A549 (cell line): ENCODE measurements at regions not wholly inside any gene's neighbourhood (a gene's known extent, or its start where the extent isn't known, plus 50 kb on each side); places are given as distances from the start of the nearest gene placed in this dataset.

Source experiments
- ATAC-seq, 2 experiments: fragments of 200-7000 bp in 1 of 2; fragments of >200 bp in 1 of 2; cut with Nextera tagmentation in 1 of 2; cut with Tn5 transposase in 1 of 2; 3 replicates each; pipeline versions ENCODE4 v1.8.0 to v1.9.1; 2018 to 2020; ENCODE audit warnings: mild to moderate bottlenecking in 1 of 2, moderate library complexity in 1 of 2
- CTCF ChIA-PET: fragments of 300-600 bp; sonication (Branson Sonifier 250); formaldehyde crosslinking; extraction: SDS; loops from one replicate; lab custom pipeline; 2021; ENCODE audit warnings: antibody characterized with exemption, inconsistent platforms; lab: Yijun Ruan, JAX
- POLR2A ChIA-PET: fragments of 350-600 bp; formaldehyde crosslinking; extraction: SDS; loops from one replicate; lab custom pipeline; 2021; ENCODE audit warnings: antibody characterized with exemption, inconsistent platforms; lab: Yijun Ruan, JAX
- DNase-seq, 2 experiments: peaks; one replicate each; pipeline versions ENCODE4 v3.0.0 to v3.0.0-alpha.2; 2011 to 2016; ENCODE audit warnings: low read depth in 1 of 2, low spot score in 1 of 2
- FAIRE-seq: peaks from 2 replicates; lab custom pipeline; 2011; peaks lifted over from hg19 to GRCh38; lab: Jason Lieb, UNC
- H3K27ac ChIP-seq, 2 experiments: fragments of >200 bp; sonication (Bioruptor Twin); formaldehyde crosslinking; 3 replicates each; pipeline ENCODE4 v1.5.1; 2016 to 2017
- H3K4me1 ChIP-seq: fragments of >200 bp; sonication (Bioruptor Twin); formaldehyde crosslinking; 3 replicates; pipeline ENCODE4 v1.6.1; 2016
- H3K4me2 ChIP-seq: fragments of >200 bp; sonication (Bioruptor Twin); formaldehyde crosslinking; 3 replicates; pipeline ENCODE4 v1.6.1; 2016
- H3K4me3 ChIP-seq: fragments of >200 bp; sonication (Bioruptor Twin); formaldehyde crosslinking; 3 replicates; pipeline ENCODE4 v1.5.1; 2016
- H3K9me3 ChIP-seq: fragments of >200 bp; sonication (Bioruptor Twin); formaldehyde crosslinking; 3 replicates; pipeline ENCODE4 v1.6.1; 2016
- ATOH8 ChIP-seq: fragments of 250-450 bp; sonication (Bioruptor Pico); IDR thresholded peaks from 2 replicates; pipeline ENCODE4 v1.5.0; 2020; ENCODE audit warnings: low read depth, mild to moderate bottlenecking, moderate library complexity
- CBX2 ChIP-seq: fragments of 200-600 bp; sonication (generic); IDR thresholded peaks from 2 replicates; pipeline ENCODE4 v1.6.1; 2016; ENCODE audit warnings: low read depth, mild to moderate bottlenecking, borderline replicate concordance
- CBX8 ChIP-seq: fragments of 200-600 bp; sonication (generic); IDR thresholded peaks from 2 replicates; pipeline ENCODE4 v1.6.1; 2016
- EHF ChIP-seq: fragments of 250-450 bp; sonication (Bioruptor Pico); IDR thresholded peaks from 2 replicates; pipeline ENCODE4 v1.5.0; 2020; ENCODE audit warnings: mild to moderate bottlenecking
- HES2 ChIP-seq: fragments of >200 bp; sonication (Bioruptor Twin); formaldehyde crosslinking; IDR thresholded peaks from 2 replicates; pipeline ENCODE4 v1.6.1; 2016
- HEYL ChIP-seq: fragments of 250-450 bp; sonication (Bioruptor Pico); IDR thresholded peaks from 2 replicates; pipeline ENCODE4 v1.8.0; 2021; ENCODE audit warnings: mild to moderate bottlenecking, moderate library complexity
- JUN ChIP-seq, 2 experiments: fragments of >200 bp; sonication (Bioruptor Twin); formaldehyde crosslinking; IDR thresholded peaks; 2 replicates in 1 of 2; 3 replicates in 1 of 2; pipeline ENCODE4 v1.6.1; 2016 to 2017
- MAFK ChIP-seq: fragments of 450-650 bp; IDR thresholded peaks from 2 replicates; pipeline ENCODE4 v1.6.1; 2014; ENCODE audit not compliant: partially characterized antibody
- PHF8 ChIP-seq: fragments of 200-600 bp; sonication (generic); IDR thresholded peaks from 2 replicates; pipeline ENCODE4 v1.6.1; 2016; ENCODE audit warnings: low read depth, mild to moderate bottlenecking, antibody characterized with exemption, moderate library complexity, borderline replicate concordance
- POLR2A ChIP-seq: IDR thresholded peaks from 2 replicates; pipeline ENCODE4 v1.6.1; 2012; ENCODE audit warnings: mild to moderate bottlenecking, low read length
- RAD21 ChIP-seq, 2 experiments: fragments of >200 bp in 1 of 2; sonication (Bioruptor Twin) in 1 of 2; formaldehyde crosslinking in 1 of 2; IDR thresholded peaks in 1 of 2; conservative IDR thresholded peaks in 1 of 2; 2 replicates in 1 of 2; 3 replicates in 1 of 2; pipeline ENCODE4 v1.6.1; 2012 to 2018; ENCODE audit warnings: inconsistent platforms in 1 of 2
- RCOR1 ChIP-seq: fragments of 150-350 bp; IDR thresholded peaks from 2 replicates; pipeline ENCODE4 v1.6.1; 2014; ENCODE audit warnings: antibody characterized with exemption, low read length, low read depth
- RFX5 ChIP-seq: fragments of 450-650 bp; IDR thresholded peaks from 2 replicates; pipeline ENCODE4 v1.7.1; 2014; ENCODE audit warnings: antibody characterized with exemption, mild to moderate bottlenecking, moderate library complexity
- SREBF2 ChIP-seq: fragments of 450-650 bp; IDR thresholded peaks from 2 replicates; pipeline ENCODE4 v1.6.1; 2014; ENCODE audit warnings: mild to moderate bottlenecking, moderate library complexity
- ZC3H11A ChIP-seq: fragments of 450-650 bp; IDR thresholded peaks from 2 replicates; pipeline ENCODE4 v1.6.1; 2014; ENCODE audit warnings: antibody characterized with exemption, mild to moderate bottlenecking
- ZSCAN20 ChIP-seq: fragments of 250-450 bp; sonication (Bioruptor Pico); IDR thresholded peaks from 2 replicates; pipeline ENCODE4 v1.8.0; 2022; ENCODE audit warnings: mild to moderate bottlenecking, moderate library complexity
- WGBS: methylation state at CpG from one replicate; pipeline ENCODE4 v1.1.6; 2017; ENCODE audit errors: missing lambda C conversion rate; 5-methylcytosine and 5-hydroxymethylcytosine counted together
- TF ChIP-seq, protein P1 (sequence below): IDR thresholded peaks from 2 replicates; pipeline ENCODE4 v1.6.1; 2012
- TF ChIP-seq, protein P2 (sequence below): IDR thresholded peaks from 2 replicates; pipeline ENCODE4 v1.6.1; 2012; ENCODE audit warnings: low read depth, borderline replicate concordance

DNA sequence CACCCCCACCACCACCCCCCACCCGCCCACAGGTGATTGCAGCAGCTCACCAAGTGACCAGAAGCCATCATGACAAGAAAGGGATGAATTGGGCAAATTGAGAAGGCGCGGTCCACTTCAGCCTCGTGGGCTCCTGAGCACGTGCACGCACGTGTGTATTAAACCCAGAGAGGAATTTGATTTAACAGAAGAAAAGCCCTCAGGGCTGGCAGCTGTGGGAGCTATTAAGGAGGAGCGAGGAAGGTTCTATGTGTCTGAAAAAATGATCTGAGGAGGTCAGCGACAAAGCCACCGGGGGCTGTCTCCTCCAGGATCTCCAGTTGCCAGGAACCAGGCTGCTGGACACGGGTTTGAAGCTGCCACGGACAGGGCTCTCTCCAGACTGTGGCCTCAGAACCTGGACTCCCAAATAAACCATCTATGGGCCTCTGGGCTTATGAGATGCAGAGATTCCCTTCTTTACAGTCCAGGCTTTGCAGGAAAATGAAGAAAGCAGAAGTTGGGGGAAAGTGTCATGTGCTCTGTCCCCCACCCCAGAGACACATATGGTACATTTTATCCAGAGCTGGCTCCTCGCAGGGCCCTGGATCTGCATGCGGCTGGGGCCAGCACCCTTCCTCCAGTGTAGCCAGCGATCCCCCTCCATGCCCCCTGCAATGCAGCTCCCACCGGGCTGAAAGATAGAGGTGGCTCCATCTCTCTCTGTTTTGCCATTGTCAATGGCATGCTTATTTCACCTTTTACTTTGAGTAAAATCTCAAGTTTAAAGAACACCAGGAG is 219.7 kb upstream of the RPL38 start:
- Histone ChIP-seq H3K4me3 (no peak overlapping the region), H3K4me2 (no peak overlapping the region), H3K4me1 (no peaks in the 10 kb centered on the region), H3K9me3 (no peaks in the 10 kb centered on the region), H3K27ac (no peak overlapping the region)
- ATAC-seq (no peak), FAIRE-seq (no peak), DNase-seq (no peak)
- CTCF ChIA-PET, result interaction anchor here (0.7 to 1.9 kb wide), 3 partner anchors 15 to 362 kb away, joined by 3 to 4 read pairs (median 3); no protein-coding TSS in a partner anchor
- POLR2A ChIA-PET, result interaction anchor here (0.5 kb wide), 1 partner anchor 20 kb away, joined by 9 read pairs; no protein-coding TSS in a partner anchor
- TF ChIP-seq PHF8, result no peak
- no peak for TF ChIP-seq MAFK
- WGBS, result 57% methylated on average over 16 of the region's 16 CpGs

DNA sequence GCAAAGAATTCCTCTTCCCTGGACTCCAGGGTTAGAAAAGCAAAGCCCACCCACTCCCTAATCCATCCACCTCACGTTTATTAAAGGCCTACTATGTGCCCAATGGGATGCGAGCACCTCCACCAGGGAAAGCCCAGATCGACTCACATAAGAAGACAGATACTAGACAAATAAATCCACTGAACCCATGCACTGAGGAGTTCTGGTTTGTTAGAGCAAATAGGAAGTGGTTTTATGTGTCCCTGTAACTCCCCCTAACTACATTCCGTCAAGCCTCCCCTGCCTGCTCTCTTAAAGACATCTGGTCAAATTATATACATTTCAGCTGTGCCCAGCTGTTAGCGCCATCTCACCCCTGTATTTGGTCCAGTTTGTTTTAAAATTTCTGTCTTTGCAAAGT is 218.5 kb upstream of the RPL38 start:
- CTCF ChIA-PET, result interaction anchor here (1.0 kb wide), 1 partner anchor 13 kb away, joined by 3 read pairs; no protein-coding TSS in a partner anchor
- no peak for DNase-seq
- Histone ChIP-seq H3K4me1 (no peaks in the 10 kb centered on the region), H3K27ac (no peak overlapping the region), H3K9me3 (no peaks in the 10 kb centered on the region), H3K4me3 (no peak overlapping the region), H3K4me2 (no peak overlapping the region)
- 34% methylated on average over 5 of the region's 5 CpGs for WGBS
- FAIRE-seq, result no peak
- TF ChIP-seq RAD21 (conservative IDR thresholded peaks at IDR 0.05 in 1 of 2, IDR thresholded peaks at IDR 0.05 in 1 of 2), result no peak
- TF ChIP-seq MAFK, result no peak
- TF ChIP-seq RCOR1, result no peak
- no peak for TF ChIP-seq EHF (CRISPR knock-in tag)
- TF ChIP-seq HES2, result no peak
- TF ChIP-seq HEYL (CRISPR knock-in tag), result no peak
- no peak for TF ChIP-seq ZC3H11A
- TF ChIP-seq ATOH8 (CRISPR knock-in tag), result no peak
- TF ChIP-seq SREBF2, result no peak
- TF ChIP-seq, all 56 proteins: peak for 0
- ATAC-seq, result no peak
- POLR2A ChIA-PET, result no interaction called here

- Histone ChIP-seq H3K27ac (no peak overlapping the region), H3K4me2 (no peak overlapping the region), H3K4me3 (no peak overlapping the region), H3K9me3 (no peaks in the 10 kb centered on the region), H3K4me1 (no peaks in the 10 kb centered on the region)
- TF ChIP-seq, protein P1, sequence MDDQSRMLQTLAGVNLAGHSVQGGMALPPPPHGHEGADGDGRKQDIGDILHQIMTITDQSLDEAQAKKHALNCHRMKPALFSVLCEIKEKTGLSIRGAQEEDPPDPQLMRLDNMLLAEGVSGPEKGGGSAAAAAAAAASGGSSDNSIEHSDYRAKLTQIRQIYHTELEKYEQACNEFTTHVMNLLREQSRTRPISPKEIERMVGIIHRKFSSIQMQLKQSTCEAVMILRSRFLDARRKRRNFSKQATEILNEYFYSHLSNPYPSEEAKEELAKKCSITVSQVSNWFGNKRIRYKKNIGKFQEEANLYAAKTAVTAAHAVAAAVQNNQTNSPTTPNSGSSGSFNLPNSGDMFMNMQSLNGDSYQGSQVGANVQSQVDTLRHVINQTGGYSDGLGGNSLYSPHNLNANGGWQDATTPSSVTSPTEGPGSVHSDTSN, result no peak
- TF ChIP-seq RCOR1 (no peak), ZSCAN20 (CRISPR knock-in tag) (no peak), ZC3H11A (no peak), POLR2A (no peak), CBX8 (no peak), RFX5 (no peak), JUN (IDR thresholded peaks at IDR 0.05) (no peak), CBX2 (no peak)
- TF ChIP-seq, protein P2, sequence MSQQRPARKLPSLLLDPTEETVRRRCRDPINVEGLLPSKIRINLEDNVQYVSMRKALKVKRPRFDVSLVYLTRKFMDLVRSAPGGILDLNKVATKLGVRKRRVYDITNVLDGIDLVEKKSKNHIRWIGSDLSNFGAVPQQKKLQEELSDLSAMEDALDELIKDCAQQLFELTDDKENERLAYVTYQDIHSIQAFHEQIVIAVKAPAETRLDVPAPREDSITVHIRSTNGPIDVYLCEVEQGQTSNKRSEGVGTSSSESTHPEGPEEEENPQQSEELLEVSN, result no peak
- 49% methylated on average over 11 of the region's 11 CpGs for WGBS
- ChIA-PET CTCF (interaction anchor here (0.9 to 2.9 kb wide), 3 partner anchors 13 to 214 kb away, joined by 3 to 21 read pairs (median 3); no protein-coding TSS in a partner anchor), POLR2A (interaction anchor here (0.6 kb wide), 1 partner anchor 9 kb away, joined by 3 read pairs; no protein-coding TSS in a partner anchor)
- no peak for FAIRE-seq
- no peak for ATAC-seq
- DNase-seq, result no peak
Observed at GRCh38 chr17:73985466-73986015, 217.9 kb upstream of the RPL38 start.
